Mesothelial cell of epicardium (in vitro differentiated cells): ENCODE measurements at regions not wholly inside any gene's neighbourhood (a gene's known extent, or its start where the extent isn't known, plus 50 kb on each side); places are given as distances from the start of the nearest gene placed in this dataset.

ENCODE experiments used
- DNase-seq, 2 experiments: peaks; one replicate each; pipeline ENCODE4 v3.0.0; 2021; ENCODE audit warnings: low spot score in 2 of 2; ENCODE audit not compliant: unreplicated experiment in 2 of 2
- H3K27ac Mint-ChIP-seq: 2 replicates; pipeline ENCODE4 v1.8.0; 2021; ENCODE audit warnings: mixed read lengths
- H3K27me3 Mint-ChIP-seq: 2 replicates; pipeline ENCODE4 v1.8.0; 2021; ENCODE audit warnings: low read depth, mixed read lengths
- H3K36me3 Mint-ChIP-seq: 2 replicates; pipeline ENCODE4 v1.8.0; 2021; ENCODE audit warnings: mixed read lengths
- H3K4me1 Mint-ChIP-seq: 2 replicates; pipeline ENCODE4 v1.8.0; 2021; ENCODE audit warnings: mixed read lengths
- H3K4me3 Mint-ChIP-seq: 2 replicates; pipeline ENCODE4 v1.8.0; 2021; ENCODE audit warnings: mild to moderate bottlenecking, moderate library complexity, mixed read lengths
- H3K9me3 Mint-ChIP-seq: 2 replicates; pipeline ENCODE4 v1.8.0; 2021; ENCODE audit warnings: mixed read lengths
- CTCF ChIP-seq: fragments of 200-600 bp; sonication (generic); IDR thresholded peaks from one replicate; pipeline ENCODE4 v1.5.0; 2021; ENCODE audit warnings: antibody characterized with exemption; ENCODE audit not compliant: unreplicated experiment

DNA sequence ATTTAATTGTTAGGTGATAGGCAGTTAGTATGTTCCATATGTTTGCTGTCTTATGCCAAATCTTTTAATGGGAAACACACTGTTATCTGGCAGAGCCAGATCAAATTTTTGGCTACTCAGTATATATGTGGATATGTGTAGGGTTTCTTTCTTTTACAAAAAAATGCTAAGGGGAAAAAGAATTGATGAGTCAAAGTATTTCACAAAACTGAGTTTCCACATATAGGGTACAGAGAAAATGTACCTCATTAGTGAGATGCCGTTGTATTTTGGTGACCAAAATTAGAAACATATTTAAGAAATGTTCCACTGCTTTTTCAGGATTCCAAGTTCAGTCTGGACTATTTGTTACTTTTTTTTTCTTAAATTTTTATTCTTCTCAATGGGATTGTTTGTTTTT lies 201.2 kb upstream of the PTGFR start:
- DNase-seq, result no peak
- H3K4me1 Mint-ChIP-seq, result no peaks in the 10 kb centered on the region
- H3K4me3 Mint-ChIP-seq, result no peak overlapping the region
- H3K27me3 Mint-ChIP-seq, result peaks cover 28% of the 10 kb centered on the region
- no peaks in the 10 kb centered on the region for H3K9me3 Mint-ChIP-seq
- TF ChIP-seq CTCF, result no peak
- H3K36me3 Mint-ChIP-seq, result no peaks in the 10 kb centered on the region
- no peak overlapping the region for H3K27ac Mint-ChIP-seq

GRCh38 chr1:78291418-78291817 lies 199.4 kb upstream of the PTGFR start:
- no peak for DNase-seq
- Mint-ChIP-seq H3K27me3 (peaks cover 28% of the 10 kb centered on the region), H3K27ac (no peak overlapping the region), H3K4me3 (no peak overlapping the region), H3K36me3 (no peaks in the 10 kb centered on the region), H3K9me3 (no peaks in the 10 kb centered on the region), H3K4me1 (no peaks in the 10 kb centered on the region)
- no peak for TF ChIP-seq CTCF

DNA sequence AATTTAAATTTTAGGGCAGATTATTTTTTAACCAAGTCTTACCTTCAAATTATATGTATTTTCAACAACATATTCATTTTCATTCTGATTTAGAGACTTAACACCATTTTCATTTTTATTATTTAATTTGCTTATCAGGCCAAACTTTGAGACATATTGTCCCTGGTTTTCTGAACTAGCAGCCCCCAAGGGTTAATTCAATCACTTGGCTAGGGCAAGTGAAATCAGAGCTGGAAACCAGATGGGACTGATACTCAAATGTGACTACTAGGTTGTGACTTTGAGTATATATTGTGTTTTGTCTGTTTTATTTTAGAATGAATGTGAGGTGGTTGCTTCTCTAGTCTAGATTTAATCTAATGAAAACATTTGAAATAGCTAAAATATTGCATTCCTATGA lies 198.9 kb upstream of the PTGFR start:
- no peaks in the 10 kb centered on the region for H3K36me3 Mint-ChIP-seq
- DNase-seq, result no peak
- peaks cover 28% of the 10 kb centered on the region for H3K27me3 Mint-ChIP-seq
- no peaks in the 10 kb centered on the region for H3K4me1 Mint-ChIP-seq
- H3K27ac Mint-ChIP-seq, result no peak overlapping the region
- H3K9me3 Mint-ChIP-seq, result no peaks in the 10 kb centered on the region
- no peak overlapping the region for H3K4me3 Mint-ChIP-seq
- no peak for TF ChIP-seq CTCF

DNA sequence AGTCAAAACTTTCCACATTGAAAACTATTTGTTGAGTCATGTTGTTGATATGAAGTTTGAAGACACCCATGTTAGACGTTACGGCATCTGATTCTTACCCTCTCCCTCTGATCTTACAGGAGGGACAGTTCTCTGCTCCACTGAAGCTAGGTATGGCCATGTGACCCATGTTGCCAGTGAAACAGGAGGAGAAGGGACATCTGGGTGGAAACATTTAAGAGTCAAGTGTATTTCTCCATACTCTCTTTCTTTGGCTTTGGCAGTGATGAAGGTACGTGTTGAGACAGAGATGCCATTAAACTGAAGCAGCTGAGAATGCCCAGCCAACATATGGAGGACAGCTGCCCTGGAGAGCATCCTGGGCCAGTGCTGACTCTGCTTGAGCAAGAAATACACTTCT lies 198.4 kb upstream of the PTGFR start:
- Mint-ChIP-seq H3K4me1 (no peaks in the 10 kb centered on the region), H3K9me3 (no peaks in the 10 kb centered on the region), H3K27me3 (peaks cover 31% of the 10 kb centered on the region), H3K4me3 (no peak overlapping the region), H3K36me3 (no peaks in the 10 kb centered on the region), H3K27ac (no peak overlapping the region)
- TF ChIP-seq CTCF, result no peak
- no peak for DNase-seq

DNA sequence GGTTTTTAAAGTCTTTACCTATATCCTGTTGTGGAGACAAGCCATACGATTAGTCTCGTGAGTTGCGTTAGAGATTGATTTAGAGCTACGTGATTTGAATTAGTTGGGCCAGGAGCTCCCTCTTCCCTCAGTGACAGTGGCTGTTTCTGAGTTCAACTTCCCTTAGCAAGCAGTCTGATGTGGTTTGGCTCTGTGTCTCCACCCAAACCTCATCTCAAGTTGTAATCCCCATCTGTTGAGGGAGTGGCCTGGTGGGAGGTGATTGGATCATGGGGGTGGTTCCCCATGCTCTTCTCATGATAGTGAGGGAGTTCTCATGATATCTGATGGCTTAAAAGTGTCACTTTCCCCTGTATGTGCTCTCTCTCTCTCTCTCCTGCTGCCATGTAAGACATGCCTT lies 192.9 kb upstream of the PTGFR start:
- TF ChIP-seq CTCF, result no peak
- Mint-ChIP-seq H3K9me3 (no peaks in the 10 kb centered on the region), H3K36me3 (no peaks in the 10 kb centered on the region), H3K4me3 (no peak overlapping the region), H3K27ac (no peak overlapping the region), H3K4me1 (no peaks in the 10 kb centered on the region), H3K27me3 (peaks cover 10% of the 10 kb centered on the region)
- DNase-seq, result no peak

GRCh38 chr1:78298349-78298748 lies 192.4 kb upstream of the PTGFR start:
- H3K27me3 Mint-ChIP-seq, result peaks cover 12% of the 10 kb centered on the region

More at GRCh38 chr1:78298349-78298748, 192.4 kb upstream of the PTGFR start:
- TF ChIP-seq CTCF, result no peak
- H3K36me3 Mint-ChIP-seq, result no peaks in the 10 kb centered on the region
- no peak overlapping the region for H3K27ac Mint-ChIP-seq
- no peak overlapping the region for H3K4me3 Mint-ChIP-seq
- no peak for DNase-seq
- no peaks in the 10 kb centered on the region for H3K9me3 Mint-ChIP-seq
- no peaks in the 10 kb centered on the region for H3K4me1 Mint-ChIP-seq
